ENCODE measurements at regions not wholly inside any gene's neighbourhood (a gene's known extent, or its start where the extent isn't known, plus 50 kb on each side); places are given as distances from the start of the nearest gene placed in this dataset.

DNA sequence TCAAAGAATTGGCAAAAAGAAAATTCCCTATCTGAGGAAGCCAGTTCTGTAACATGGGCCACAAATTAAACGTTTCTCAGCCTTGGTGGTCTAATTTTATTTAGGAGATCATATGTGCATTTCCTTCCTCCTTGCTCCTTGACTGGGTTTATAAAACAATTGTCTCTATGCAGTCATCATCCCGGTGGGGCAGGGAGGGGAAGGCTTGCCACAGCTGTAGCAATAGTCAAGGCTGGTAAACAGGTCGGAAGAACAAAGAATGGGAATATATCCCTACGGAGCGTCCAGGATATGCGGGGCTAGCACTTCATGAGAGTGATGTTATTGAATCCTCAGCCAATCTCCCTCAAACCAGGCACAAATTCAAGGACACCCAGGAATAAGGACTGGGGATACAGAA lies 143.8 kb downstream of the RNF152 start:
- TF ChIP-seq POLR2A (IDR thresholded peaks at IDR 0.05; ENCODE audit: low read depth, low read length) (no peak), SPI1 (IDR thresholded peaks at IDR 0.05; ENCODE audit: low read depth, low read length) (no peak), POLR2AphosphoS5 (IDR thresholded peaks at IDR 0.05; ENCODE audit: low read depth, low read length) (no peak), TAF1 (IDR thresholded peaks at IDR 0.05; ENCODE audit: low read depth, low read length) (no peak), PAX5 (IDR thresholded peaks at IDR 0.05; ENCODE audit: insufficient read depth, low read length, severe bottlenecking) (no peak), POU2F2 (IDR thresholded peaks at IDR 0.05; ENCODE audit: low read depth, low read length) (no peak)
